HEK293 (cell line): ENCODE measurements at regions not wholly inside any gene's neighbourhood (a gene's known extent, or its start where the extent isn't known, plus 50 kb on each side); places are given as distances from the start of the nearest gene placed in this dataset.
A peak's percentile ranks its signal among the peaks of the same experiment; 100 is the strongest.

Experiments used
- BCL11B ChIP-seq: fragments of 450-650 bp; formaldehyde crosslinking; IDR thresholded peaks from 2 replicates; pipeline ENCODE4 v1.5.1; 2016; ENCODE audit warnings: low read depth, missing biosample characterization, missing genetic modification characterization
- GLI2 ChIP-seq: fragments of 450-650 bp; formaldehyde crosslinking; IDR thresholded peaks from 2 replicates; pipeline ENCODE4; 2017; ENCODE audit warnings: missing biosample characterization, missing genetic modification characterization, low read depth, borderline replicate concordance
- KLF10 ChIP-seq: fragments of 450-650 bp; IDR thresholded peaks from 2 replicates; pipeline ENCODE4 v1.5.1; 2018; ENCODE audit warnings: missing biosample characterization, mild to moderate bottlenecking, missing genetic modification characterization
- OSR2 ChIP-seq: fragments of 450-650 bp; formaldehyde crosslinking; IDR thresholded peaks from 2 replicates; pipeline ENCODE4 v1.5.1; 2016; ENCODE audit warnings: missing biosample characterization, missing genetic modification characterization
- PRDM10 ChIP-seq: fragments of 450-650 bp; formaldehyde crosslinking; IDR thresholded peaks from 2 replicates; pipeline ENCODE4 v1.5.1; 2016; ENCODE audit warnings: missing biosample characterization, missing genetic modification characterization
- SETDB1 ChIP-seq: IDR thresholded peaks from one replicate; pipeline ENCODE4 v1.6.1; 2017; ENCODE audit warnings: mild to moderate bottlenecking, low read length, moderate library complexity, mixed read lengths; ENCODE audit not compliant: insufficient read length
- ZFP3 ChIP-seq: fragments of 450-650 bp; formaldehyde crosslinking; IDR thresholded peaks from 2 replicates; pipeline ENCODE4 v1.5.1; 2016; ENCODE audit warnings: low read depth, missing biosample characterization, missing genetic modification characterization
- ZNF138 ChIP-seq: fragments of 450-650 bp; formaldehyde crosslinking; IDR thresholded peaks from 2 replicates; pipeline ENCODE4 v1.5.1; 2016; ENCODE audit warnings: missing biosample characterization, missing genetic modification characterization, borderline replicate concordance
- ZNF174 ChIP-seq: fragments of 450-650 bp; formaldehyde crosslinking; IDR thresholded peaks from 2 replicates; pipeline ENCODE4 v1.5.0; 2017; ENCODE audit warnings: missing biosample characterization, mild to moderate bottlenecking, missing genetic modification characterization
- ZNF184 ChIP-seq: fragments of 450-650 bp; IDR thresholded peaks from 2 replicates; pipeline ENCODE4 v1.5.1; 2018; ENCODE audit warnings: missing biosample characterization, mild to moderate bottlenecking, missing genetic modification characterization
- ZNF19 ChIP-seq: fragments of 450-650 bp; formaldehyde crosslinking; IDR thresholded peaks from 2 replicates; pipeline ENCODE4; 2016; ENCODE audit warnings: missing biosample characterization, missing genetic modification characterization, low read depth
- ZNF2 ChIP-seq: fragments of 450-650 bp; formaldehyde crosslinking; IDR thresholded peaks from 2 replicates; pipeline ENCODE4 v1.5.1; 2016; ENCODE audit warnings: missing biosample characterization, missing genetic modification characterization
- ZNF24 ChIP-seq: fragments of 450-650 bp; formaldehyde crosslinking; IDR thresholded peaks from 2 replicates; pipeline ENCODE4 v1.5.1; 2016; ENCODE audit warnings: missing biosample characterization, missing genetic modification characterization
- ZNF341 ChIP-seq: fragments of 450-650 bp; formaldehyde crosslinking; IDR thresholded peaks from 2 replicates; pipeline ENCODE4; 2016; ENCODE audit warnings: low read depth, missing biosample characterization, missing genetic modification characterization
- ZNF398 ChIP-seq: fragments of 450-650 bp; formaldehyde crosslinking; IDR thresholded peaks from 2 replicates; pipeline ENCODE4 v1.5.1; 2017; ENCODE audit warnings: missing biosample characterization, missing genetic modification characterization
- ZNF426 ChIP-seq: fragments of 450-650 bp; formaldehyde crosslinking; IDR thresholded peaks from 2 replicates; pipeline ENCODE4 v1.5.1; 2017; ENCODE audit warnings: missing biosample characterization, missing genetic modification characterization, mild to moderate bottlenecking, inconsistent platforms, moderate library complexity
- ZNF433 ChIP-seq: fragments of 450-650 bp; formaldehyde crosslinking; IDR thresholded peaks from 2 replicates; pipeline ENCODE4 v1.5.1; 2016; ENCODE audit warnings: missing biosample characterization, missing genetic modification characterization, low read depth
- ZNF473 ChIP-seq: fragments of 450-650 bp; formaldehyde crosslinking; IDR thresholded peaks from 2 replicates; pipeline ENCODE4 v1.5.1; 2017; ENCODE audit warnings: missing biosample characterization, missing genetic modification characterization
- ZNF549 ChIP-seq: fragments of 450-650 bp; IDR thresholded peaks from 2 replicates; pipeline ENCODE4 v1.5.1; 2018; ENCODE audit warnings: missing biosample characterization, missing genetic modification characterization, mild to moderate bottlenecking, inconsistent platforms, moderate library complexity
- ZNF580 ChIP-seq: fragments of 450-650 bp; formaldehyde crosslinking; IDR thresholded peaks from 2 replicates; pipeline ENCODE4 v1.5.1; 2016; ENCODE audit warnings: missing biosample characterization, missing genetic modification characterization
- ZNF596 ChIP-seq: fragments of 450-650 bp; IDR thresholded peaks from 2 replicates; pipeline ENCODE4 v1.5.0; 2018; ENCODE audit warnings: missing biosample characterization, mild to moderate bottlenecking, missing genetic modification characterization, moderate library complexity
- ZNF600 ChIP-seq: fragments of 450-650 bp; formaldehyde crosslinking; IDR thresholded peaks from 2 replicates; pipeline ENCODE4 v1.5.1; 2016; ENCODE audit warnings: missing biosample characterization, missing genetic modification characterization
- ZNF777 ChIP-seq: fragments of 450-650 bp; formaldehyde crosslinking; IDR thresholded peaks from 2 replicates; pipeline ENCODE4 v1.5.1; 2017; ENCODE audit warnings: missing biosample characterization, missing genetic modification characterization, borderline replicate concordance
- ZNF791 ChIP-seq: fragments of 450-650 bp; formaldehyde crosslinking; IDR thresholded peaks from 2 replicates; pipeline ENCODE4 v1.5.1; 2016; ENCODE audit warnings: missing biosample characterization, missing genetic modification characterization
- ZNF843 ChIP-seq: fragments of 450-650 bp; formaldehyde crosslinking; IDR thresholded peaks from 2 replicates; pipeline ENCODE4 v1.5.1; 2016; ENCODE audit warnings: missing biosample characterization, missing genetic modification characterization
- ZSCAN16 ChIP-seq: fragments of 450-650 bp; formaldehyde crosslinking; IDR thresholded peaks from 2 replicates; pipeline ENCODE4 v1.5.1; 2016; ENCODE audit warnings: missing biosample characterization, missing genetic modification characterization
- TF ChIP-seq, protein P1 (sequence below): fragments of 450-650 bp; formaldehyde crosslinking; IDR thresholded peaks from 2 replicates; pipeline ENCODE4 v1.5.1; 2016; ENCODE audit warnings: missing biosample characterization, missing genetic modification characterization
- TF ChIP-seq, protein P2 (sequence below): fragments of 450-650 bp; formaldehyde crosslinking; IDR thresholded peaks from 2 replicates; pipeline ENCODE4 v1.5.1; 2017; ENCODE audit warnings: missing biosample characterization, missing genetic modification characterization
- TF ChIP-seq, protein P3 (sequence below): fragments of 450-650 bp; formaldehyde crosslinking; IDR thresholded peaks from 2 replicates; pipeline ENCODE4 v1.5.1; 2016; ENCODE audit warnings: missing biosample characterization, missing genetic modification characterization, borderline replicate concordance
- TF ChIP-seq, protein P4 (sequence below): fragments of 450-650 bp; formaldehyde crosslinking; IDR thresholded peaks from 2 replicates; pipeline ENCODE4 v1.5.1; 2016; ENCODE audit warnings: missing biosample characterization, missing genetic modification characterization

GRCh38 chr6:54718541-54719023 lies 128.0 kb upstream of the FAM83B start (continued):
- peak; percentile 80 for TF ChIP-seq PRDM10 (tag by site-specific recombination)
- TF ChIP-seq ZNF19 (tag by site-specific recombination): no peak
- no peak for TF ChIP-seq ZNF596 (tag by site-specific recombination)
- TF ChIP-seq, protein P1, sequence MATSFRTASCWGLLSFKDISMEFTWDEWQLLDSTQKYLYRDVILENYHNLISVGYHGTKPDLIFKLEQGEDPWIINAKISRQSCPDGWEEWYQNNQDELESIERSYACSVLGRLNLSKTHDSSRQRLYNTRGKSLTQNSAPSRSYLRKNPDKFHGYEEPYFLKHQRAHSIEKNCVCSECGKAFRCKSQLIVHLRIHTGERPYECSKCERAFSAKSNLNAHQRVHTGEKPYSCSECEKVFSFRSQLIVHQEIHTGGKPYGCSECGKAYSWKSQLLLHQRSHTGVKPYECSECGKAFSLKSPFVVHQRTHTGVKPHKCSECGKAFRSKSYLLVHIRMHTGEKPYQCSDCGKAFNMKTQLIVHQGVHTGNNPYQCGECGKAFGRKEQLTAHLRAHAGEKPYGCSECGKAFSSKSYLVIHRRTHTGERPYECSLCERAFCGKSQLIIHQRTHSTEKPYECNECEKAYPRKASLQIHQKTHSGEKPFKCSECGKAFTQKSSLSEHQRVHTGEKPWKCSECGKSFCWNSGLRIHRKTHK (tag by site-specific recombination): no peak
- peak; percentile 87 for TF ChIP-seq OSR2 (tag by site-specific recombination)
- TF ChIP-seq ZNF791: no peak
- TF ChIP-seq BCL11B (tag by site-specific recombination): no peak
- peak; percentile 35; the same call in 1 of the 2 replicates for TF ChIP-seq KLF10
- TF ChIP-seq, protein P2, sequence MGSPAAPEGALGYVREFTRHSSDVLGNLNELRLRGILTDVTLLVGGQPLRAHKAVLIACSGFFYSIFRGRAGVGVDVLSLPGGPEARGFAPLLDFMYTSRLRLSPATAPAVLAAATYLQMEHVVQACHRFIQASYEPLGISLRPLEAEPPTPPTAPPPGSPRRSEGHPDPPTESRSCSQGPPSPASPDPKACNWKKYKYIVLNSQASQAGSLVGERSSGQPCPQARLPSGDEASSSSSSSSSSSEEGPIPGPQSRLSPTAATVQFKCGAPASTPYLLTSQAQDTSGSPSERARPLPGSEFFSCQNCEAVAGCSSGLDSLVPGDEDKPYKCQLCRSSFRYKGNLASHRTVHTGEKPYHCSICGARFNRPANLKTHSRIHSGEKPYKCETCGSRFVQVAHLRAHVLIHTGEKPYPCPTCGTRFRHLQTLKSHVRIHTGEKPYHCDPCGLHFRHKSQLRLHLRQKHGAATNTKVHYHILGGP (tag by site-specific recombination): no peak
- 0 out of 2 replicates have a peak, but pooled peaks have one; percentile 19 for TF ChIP-seq GLI2
- no peak for TF ChIP-seq ZFP3
- TF ChIP-seq SETDB1: no peak
- no peak for TF ChIP-seq ZNF549 (tag by site-specific recombination)
- no peak for TF ChIP-seq ZNF174
- no peak for TF ChIP-seq ZNF777
- TF ChIP-seq ZNF600 (tag by site-specific recombination): no peak
- TF ChIP-seq ZNF24: 0 out of 2 replicates have a peak, but pooled peaks have one; percentile 40
- TF ChIP-seq, protein P3, sequence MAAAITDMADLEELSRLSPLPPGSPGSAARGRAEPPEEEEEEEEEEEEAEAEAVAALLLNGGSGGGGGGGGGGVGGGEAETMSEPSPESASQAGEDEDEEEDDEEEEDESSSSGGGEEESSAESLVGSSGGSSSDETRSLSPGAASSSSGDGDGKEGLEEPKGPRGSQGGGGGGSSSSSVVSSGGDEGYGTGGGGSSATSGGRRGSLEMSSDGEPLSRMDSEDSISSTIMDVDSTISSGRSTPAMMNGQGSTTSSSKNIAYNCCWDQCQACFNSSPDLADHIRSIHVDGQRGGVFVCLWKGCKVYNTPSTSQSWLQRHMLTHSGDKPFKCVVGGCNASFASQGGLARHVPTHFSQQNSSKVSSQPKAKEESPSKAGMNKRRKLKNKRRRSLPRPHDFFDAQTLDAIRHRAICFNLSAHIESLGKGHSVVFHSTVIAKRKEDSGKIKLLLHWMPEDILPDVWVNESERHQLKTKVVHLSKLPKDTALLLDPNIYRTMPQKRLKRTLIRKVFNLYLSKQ (tag by site-specific recombination): no peak
- TF ChIP-seq ZNF433: no peak
- TF ChIP-seq ZNF184 (tag by site-specific recombination): 0 out of 2 replicates have a peak, but pooled peaks have one; percentile 14
- TF ChIP-seq ZNF341 (tag by site-specific recombination): peak; percentile 83
- TF ChIP-seq ZSCAN16 (tag by site-specific recombination): no peak
- TF ChIP-seq, protein P4, sequence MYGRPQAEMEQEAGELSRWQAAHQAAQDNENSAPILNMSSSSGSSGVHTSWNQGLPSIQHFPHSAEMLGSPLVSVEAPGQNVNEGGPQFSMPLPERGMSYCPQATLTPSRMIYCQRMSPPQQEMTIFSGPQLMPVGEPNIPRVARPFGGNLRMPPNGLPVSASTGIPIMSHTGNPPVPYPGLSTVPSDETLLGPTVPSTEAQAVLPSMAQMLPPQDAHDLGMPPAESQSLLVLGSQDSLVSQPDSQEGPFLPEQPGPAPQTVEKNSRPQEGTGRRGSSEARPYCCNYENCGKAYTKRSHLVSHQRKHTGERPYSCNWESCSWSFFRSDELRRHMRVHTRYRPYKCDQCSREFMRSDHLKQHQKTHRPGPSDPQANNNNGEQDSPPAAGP (tag by site-specific recombination): no peak
- TF ChIP-seq ZNF2: no peak
- no peak for TF ChIP-seq ZNF398 (tag by site-specific recombination)
- no peak for TF ChIP-seq ZNF138 (tag by site-specific recombination)
- no peak for TF ChIP-seq ZNF580
- TF ChIP-seq ZNF473 (tag by site-specific recombination): no peak
- no peak for TF ChIP-seq ZNF426 (tag by site-specific recombination)
- TF ChIP-seq ZNF843 (tag by site-specific recombination): 0 out of 2 replicates have a peak, but pooled peaks have one; percentile 26
